K562 (cell line): ENCODE measurements at regions not wholly inside any gene's neighbourhood (a gene's known extent, or its start where the extent isn't known, plus 50 kb on each side); places are given as distances from the start of the nearest gene placed in this dataset.

Experiments used
- POLR2AphosphoS5 ChIP-seq: IDR thresholded peaks from 2 replicates; pipeline ENCODE4 v1.6.1; 2011; ENCODE audit warnings: mild to moderate bottlenecking, low read depth, low read length, moderate library complexity; ENCODE audit not compliant: control insufficient read depth, insufficient read depth
- YY1 ChIP-seq, 3 experiments: IDR thresholded peaks; 2 replicates each; pipeline ENCODE4 v1.6.1; 2011; ENCODE audit warnings: low read length in 2 of 3, mild to moderate bottlenecking in 2 of 3, moderate library complexity in 2 of 3, borderline replicate concordance in 1 of 3, control low read depth in 1 of 3, low read depth in 1 of 3; ENCODE audit not compliant: insufficient read depth in 3 of 3, insufficient replicate concordance in 2 of 3, control insufficient read depth in 1 of 3, insufficient read length in 1 of 3; ENCODE audit errors: extremely low read depth in 1 of 3
- ZNF274 ChIP-seq: IDR thresholded peaks from 2 replicates; pipeline ENCODE4 v1.6.1; 2011; ENCODE audit warnings: low read depth, mild to moderate bottlenecking, low read length, moderate library complexity, borderline replicate concordance
- ZZZ3 ChIP-seq: fragments of 450-650 bp; IDR thresholded peaks from 2 replicates; pipeline ENCODE4 v1.6.1; 2016; ENCODE audit warnings: antibody characterized with exemption, mild to moderate bottlenecking, moderate library complexity

GRCh38 chr3:194042927-194043326, 93.0 kb upstream of the HES1 start:
- no peak for TF ChIP-seq POLR2AphosphoS5
- TF ChIP-seq ZNF274 = no peak
- TF ChIP-seq YY1 (IDR thresholded peaks at IDR 0.05; ENCODE audit: borderline replicate concordance in 1 of 3, control insufficient read depth in 1 of 3, extremely low read depth in 1 of 3, insufficient read depth in 3 of 3, insufficient read length in 1 of 3, insufficient replicate concordance in 2 of 3, low read depth in 1 of 3, low read length in 2 of 3) = no peak
- TF ChIP-seq ZZZ3 = no peak
